ENCODE measurements at regions not wholly inside any gene's neighbourhood (a gene's known extent, or its start where the extent isn't known, plus 50 kb on each side); places are given as distances from the start of the nearest gene placed in this dataset.

GRCh38 chr1:185487026-185487425 is 170.0 kb upstream of the IVNS1ABP start:
- Histone ChIP-seq H3K4me2 (no peak overlapping the region), H3K4me3 (no peak overlapping the region), H3K4me1 (peaks cover 32% of the 10 kb centered on the region), H3K27ac (peak overlapping the region in 1 of 2 experiments; percentile 5; a peak in 2 of 6 replicates), H3K9me3 (no peaks in the 10 kb centered on the region; the same call in 2 of the 3 replicates)
- DNase-seq (ENCODE audit: low read depth in 1 of 2, low spot score in 1 of 2), result no peak
- ATAC-seq, result no peak
- no peak for FAIRE-seq
- TF ChIP-seq CHD4 (IDR thresholded peaks at IDR 0.05; ENCODE audit: borderline replicate concordance) (no peak), MAFK (IDR thresholded peaks at IDR 0.05; ENCODE audit: partially characterized antibody) (peak; percentile 78), FOXS1 (CRISPR knock-in tag; IDR thresholded peaks at IDR 0.05) (no peak)
- TF ChIP-seq, protein P1, sequence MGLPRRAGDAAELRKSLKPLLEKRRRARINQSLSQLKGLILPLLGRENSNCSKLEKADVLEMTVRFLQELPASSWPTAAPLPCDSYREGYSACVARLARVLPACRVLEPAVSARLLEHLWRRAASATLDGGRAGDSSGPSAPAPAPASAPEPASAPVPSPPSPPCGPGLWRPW (IDR thresholded peaks at IDR 0.05), result no peak
- 88% methylated on average over 2 of the region's 2 CpGs for WGBS (ENCODE audit: missing lambda C conversion rate)
- ChIA-PET POLR2A (no interaction called here), CTCF (interaction anchor here (1.0 kb wide), 1 partner anchor 194 kb away, joined by 4 read pairs; no protein-coding TSS in a partner anchor)

DNA sequence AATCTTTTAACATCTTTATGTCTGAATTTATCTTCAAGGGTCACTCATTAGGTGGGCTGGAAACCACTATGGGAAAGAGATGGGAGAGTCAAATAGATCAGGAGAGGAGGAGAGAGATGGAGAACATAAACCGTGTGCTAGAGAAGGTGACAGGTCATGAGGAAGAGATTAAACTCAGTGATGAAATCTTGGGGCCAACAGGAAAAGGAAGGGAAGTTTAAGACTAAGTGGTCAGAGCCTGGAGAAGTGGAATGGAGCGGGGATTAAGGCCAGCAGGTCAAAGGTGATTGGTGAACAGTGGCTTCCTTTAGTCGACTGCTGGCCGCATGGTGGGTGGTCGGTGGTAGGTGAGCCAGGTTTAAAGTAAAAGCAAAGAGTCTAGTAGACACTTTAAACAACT is 169.3 kb upstream of the IVNS1ABP start:
- POLR2A ChIA-PET, result no interaction called here
- Histone ChIP-seq H3K4me1 (peaks cover 32% of the 10 kb centered on the region), H3K4me2 (no peak overlapping the region), H3K27ac (peak overlapping the region in 1 of 2 experiments; percentile 5; a peak in 1 of 6 replicates), H3K9me3 (no peaks in the 10 kb centered on the region; the same call in 2 of the 3 replicates), H3K4me3 (no peak overlapping the region)
- DNase-seq (ENCODE audit: low read depth in 1 of 2, low spot score in 1 of 2), result no peak
- TF ChIP-seq HOXB5 (CRISPR knock-in tag; IDR thresholded peaks at IDR 0.05), result no peak
- TF ChIP-seq, protein P2, sequence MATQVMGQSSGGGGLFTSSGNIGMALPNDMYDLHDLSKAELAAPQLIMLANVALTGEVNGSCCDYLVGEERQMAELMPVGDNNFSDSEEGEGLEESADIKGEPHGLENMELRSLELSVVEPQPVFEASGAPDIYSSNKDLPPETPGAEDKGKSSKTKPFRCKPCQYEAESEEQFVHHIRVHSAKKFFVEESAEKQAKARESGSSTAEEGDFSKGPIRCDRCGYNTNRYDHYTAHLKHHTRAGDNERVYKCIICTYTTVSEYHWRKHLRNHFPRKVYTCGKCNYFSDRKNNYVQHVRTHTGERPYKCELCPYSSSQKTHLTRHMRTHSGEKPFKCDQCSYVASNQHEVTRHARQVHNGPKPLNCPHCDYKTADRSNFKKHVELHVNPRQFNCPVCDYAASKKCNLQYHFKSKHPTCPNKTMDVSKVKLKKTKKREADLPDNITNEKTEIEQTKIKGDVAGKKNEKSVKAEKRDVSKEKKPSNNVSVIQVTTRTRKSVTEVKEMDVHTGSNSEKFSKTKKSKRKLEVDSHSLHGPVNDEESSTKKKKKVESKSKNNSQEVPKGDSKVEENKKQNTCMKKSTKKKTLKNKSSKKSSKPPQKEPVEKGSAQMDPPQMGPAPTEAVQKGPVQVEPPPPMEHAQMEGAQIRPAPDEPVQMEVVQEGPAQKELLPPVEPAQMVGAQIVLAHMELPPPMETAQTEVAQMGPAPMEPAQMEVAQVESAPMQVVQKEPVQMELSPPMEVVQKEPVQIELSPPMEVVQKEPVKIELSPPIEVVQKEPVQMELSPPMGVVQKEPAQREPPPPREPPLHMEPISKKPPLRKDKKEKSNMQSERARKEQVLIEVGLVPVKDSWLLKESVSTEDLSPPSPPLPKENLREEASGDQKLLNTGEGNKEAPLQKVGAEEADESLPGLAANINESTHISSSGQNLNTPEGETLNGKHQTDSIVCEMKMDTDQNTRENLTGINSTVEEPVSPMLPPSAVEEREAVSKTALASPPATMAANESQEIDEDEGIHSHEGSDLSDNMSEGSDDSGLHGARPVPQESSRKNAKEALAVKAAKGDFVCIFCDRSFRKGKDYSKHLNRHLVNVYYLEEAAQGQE (IDR thresholded peaks at IDR 0.05), result no peak
- TF ChIP-seq RCOR1 (IDR thresholded peaks at IDR 0.05; ENCODE audit: low read depth, low read length), result no peak
- TF ChIP-seq ZC3H11A (IDR thresholded peaks at IDR 0.05), result no peak
- no peak for TF ChIP-seq RARB (CRISPR knock-in tag; IDR thresholded peaks at IDR 0.05)
- TF ChIP-seq HMGXB4 (CRISPR knock-in tag; IDR thresholded peaks at IDR 0.05; ENCODE audit: borderline replicate concordance), result no peak
- no peak for TF ChIP-seq EHF (CRISPR knock-in tag; IDR thresholded peaks at IDR 0.05)
- no peak for TF ChIP-seq TFCP2L1 (CRISPR knock-in tag; IDR thresholded peaks at IDR 0.05)
- no peak for TF ChIP-seq ESRRA (IDR thresholded peaks at IDR 0.05; ENCODE audit: borderline replicate concordance, low read length)
- no peak for TF ChIP-seq JUN (IDR thresholded peaks at IDR 0.05)
- no peak for FAIRE-seq
- CTCF ChIA-PET, result interaction anchor here (1.7 kb wide), 1 partner anchor 10 kb away, joined by 4 read pairs; no protein-coding TSS in a partner anchor
- 91% methylated on average over 5 of the region's 5 CpGs for WGBS (ENCODE audit: missing lambda C conversion rate)
- no peak for ATAC-seq

DNA sequence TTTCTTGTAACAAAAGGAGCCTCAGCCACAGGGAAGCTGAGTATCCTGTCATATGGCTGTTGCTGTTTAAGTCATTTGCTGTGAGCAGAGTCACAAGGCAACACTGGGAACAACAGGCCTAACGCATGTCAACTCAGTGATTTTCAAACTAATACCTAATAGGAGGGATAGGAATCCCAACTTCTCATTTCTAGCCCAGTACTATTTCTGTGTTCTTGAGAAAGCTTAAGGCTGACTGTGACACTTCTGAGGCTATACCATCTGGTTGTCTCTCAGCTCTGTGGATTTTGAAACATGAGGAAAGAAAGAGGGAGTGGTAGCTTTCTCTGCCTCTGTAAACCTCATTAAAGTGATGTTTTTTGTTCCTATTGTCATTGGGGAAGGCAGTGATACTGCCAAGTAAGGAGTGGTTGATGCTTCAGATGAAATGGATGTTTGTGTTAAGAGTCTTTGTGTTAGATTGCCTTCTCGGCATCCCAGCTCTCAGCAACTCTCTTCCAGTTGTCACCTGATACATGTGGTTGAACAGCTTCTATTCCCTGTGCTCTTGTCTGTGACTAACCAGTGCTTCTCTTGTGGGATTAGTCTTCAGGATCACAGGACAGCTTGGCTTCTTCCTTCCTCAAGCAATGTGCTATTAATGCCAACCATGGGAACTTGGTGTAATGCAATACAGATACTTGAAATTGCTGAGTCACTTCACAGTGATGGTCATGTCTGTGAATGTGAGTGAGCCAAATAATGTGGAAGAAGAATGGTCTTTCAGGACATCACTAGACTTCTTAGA is 166.8 kb upstream of the IVNS1ABP start:
- peak; percentile 80 to 83; a peak in 5 of 6 replicates for ATAC-seq
- Histone ChIP-seq H3K9me3 (no peaks in the 10 kb centered on the region; the same call in 2 of the 3 replicates), H3K27ac (peak overlapping the region; percentile 75 to 79), H3K4me3 (no peak overlapping the region), H3K4me2 (peak overlapping the region; percentile 15), H3K4me1 (peaks cover 26% of the 10 kb centered on the region)
- ChIA-PET CTCF (interaction anchor here (0.6 to 1.1 kb wide), 2 partner anchors 11 to 66 kb away, joined by 3 read pairs; no protein-coding TSS in a partner anchor), POLR2A (interaction anchor here (0.5 to 1.1 kb wide), 3 partner anchors 13 to 167 kb away, joined by 3 to 6 read pairs (median 5); partner anchors contain the start of gene IVNS1ABP)
- DNase-seq (ENCODE audit: low read depth in 1 of 2, low spot score in 1 of 2), result peak; percentile 38 to 81
- peak; percentile 28 for FAIRE-seq
- WGBS (ENCODE audit: missing lambda C conversion rate), result 77% methylated on average over 2 of the region's 2 CpGs
- TF ChIP-seq FOSL2 (IDR thresholded peaks at IDR 0.05) (no peak), FOSL2 (CRISPR knock-in tag; IDR thresholded peaks at IDR 0.05) (peak; percentile 83), JUN (IDR thresholded peaks at IDR 0.05) (no peak), CBX2 (IDR thresholded peaks at IDR 0.05; ENCODE audit: borderline replicate concordance, low read depth) (no peak), MAZ (IDR thresholded peaks at IDR 0.05; ENCODE audit: borderline replicate concordance, low read depth, low read length) (no peak), TFCP2L1 (CRISPR knock-in tag; IDR thresholded peaks at IDR 0.05) (no peak), MYC (IDR thresholded peaks at IDR 0.05; ENCODE audit: borderline replicate concordance, low read length) (no peak), ESRRA (IDR thresholded peaks at IDR 0.05; ENCODE audit: borderline replicate concordance, low read length) (no peak), JUNB (IDR thresholded peaks at IDR 0.05) (0 out of 2 replicates have a peak, but pooled peaks have one; percentile 17), EHMT2 (IDR thresholded peaks at IDR 0.05; ENCODE audit: low read depth) (no peak), FOSB (CRISPR knock-in tag; IDR thresholded peaks at IDR 0.05) (no peak), HOXA7 (CRISPR knock-in tag; IDR thresholded peaks at IDR 0.05) (no peak), ZSCAN20 (CRISPR knock-in tag; IDR thresholded peaks at IDR 0.05) (0 out of 2 replicates have a peak, but pooled peaks have one; percentile 14), NFE2L2 (conservative IDR thresholded peaks at IDR 0.05; ENCODE audit: low read length) (peak; percentile 98), RCOR1 (IDR thresholded peaks at IDR 0.05; ENCODE audit: low read depth, low read length) (no peak)
- TF ChIP-seq, protein P3, sequence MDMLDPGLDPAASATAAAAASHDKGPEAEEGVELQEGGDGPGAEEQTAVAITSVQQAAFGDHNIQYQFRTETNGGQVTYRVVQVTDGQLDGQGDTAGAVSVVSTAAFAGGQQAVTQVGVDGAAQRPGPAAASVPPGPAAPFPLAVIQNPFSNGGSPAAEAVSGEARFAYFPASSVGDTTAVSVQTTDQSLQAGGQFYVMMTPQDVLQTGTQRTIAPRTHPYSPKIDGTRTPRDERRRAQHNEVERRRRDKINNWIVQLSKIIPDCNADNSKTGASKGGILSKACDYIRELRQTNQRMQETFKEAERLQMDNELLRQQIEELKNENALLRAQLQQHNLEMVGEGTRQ (IDR thresholded peaks at IDR 0.05), result no peak
